ENCODE measurements at regions not wholly inside any gene's neighbourhood (a gene's known extent, or its start where the extent isn't known, plus 50 kb on each side); places are given as distances from the start of the nearest gene placed in this dataset.

DNA sequence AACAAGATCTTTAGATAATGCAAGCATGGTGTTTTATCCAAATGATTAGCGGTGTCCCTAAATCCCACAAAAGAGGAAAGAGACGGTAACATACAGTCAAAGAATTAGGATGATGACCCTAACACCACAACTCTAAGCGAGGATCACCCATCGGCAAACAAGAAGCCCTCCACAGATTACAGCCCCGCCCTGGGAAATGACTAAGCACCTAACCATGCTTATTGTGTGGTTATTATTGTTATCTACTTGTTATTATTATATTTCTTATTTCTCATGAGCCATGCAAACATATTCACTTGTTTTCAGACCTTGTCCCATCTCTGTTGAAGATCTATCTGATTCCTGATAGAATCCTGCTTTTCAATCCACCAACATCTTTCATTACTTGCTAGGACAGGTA, 651.3 kb downstream of the NYAP2 start:
- WGBS, 3 donors, result 87 to 91% (median 90%) methylated on average over 5 of the region's 5 CpGs
- H3K27ac ChIP-seq (ENCODE audit: low read depth, low read length), result no peak overlapping the region

DNA sequence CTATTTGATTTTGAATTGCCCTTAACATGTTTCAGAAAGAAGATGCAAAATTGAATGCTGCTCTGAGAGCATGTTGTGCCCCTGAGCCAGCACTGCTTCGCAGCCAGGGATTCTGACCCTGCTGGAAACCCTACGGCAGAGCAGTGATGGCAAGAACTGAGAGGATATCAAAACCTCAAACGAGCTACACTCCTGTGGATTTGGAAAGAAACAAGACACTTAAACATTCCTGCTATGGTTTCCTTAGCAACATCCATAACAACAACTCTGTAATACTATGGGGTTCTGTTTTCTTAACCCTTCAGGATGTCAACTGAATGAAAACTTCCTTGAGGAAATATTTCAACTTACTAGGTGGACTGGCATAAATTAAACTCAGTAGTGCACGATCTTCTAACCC, 649.1 kb downstream of the NYAP2 start:
- no peak overlapping the region for H3K27ac ChIP-seq (ENCODE audit: low read depth, low read length)
- 26 to 36% (median 34%) methylated on average over 4 of the region's 4 CpGs for WGBS, 3 donors

DNA sequence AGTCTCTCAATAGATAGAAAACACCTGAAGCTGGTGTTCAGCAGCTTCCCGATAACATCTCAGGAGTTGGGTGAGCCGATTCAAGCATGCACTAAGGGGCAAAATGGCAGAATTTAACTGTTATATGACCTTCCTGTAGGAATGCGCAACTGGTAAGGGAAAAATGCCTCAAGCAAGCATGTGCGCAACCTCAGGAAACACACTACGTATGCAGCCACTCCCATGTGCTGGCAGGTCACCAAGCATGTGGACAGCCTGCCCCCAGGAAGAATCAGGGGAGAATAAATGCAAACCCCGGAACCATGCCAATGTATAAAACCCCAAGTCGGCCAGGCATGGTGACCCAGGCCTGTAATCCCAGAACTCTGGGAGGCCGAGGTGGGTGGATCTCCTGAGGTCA, 645.6 kb downstream of the NYAP2 start:
- H3K27ac ChIP-seq (ENCODE audit: low read depth, low read length), result no peak overlapping the region
- WGBS, 3 donors, result 88 to 92% (median 91%) methylated on average over 8 of the region's 8 CpGs

DNA sequence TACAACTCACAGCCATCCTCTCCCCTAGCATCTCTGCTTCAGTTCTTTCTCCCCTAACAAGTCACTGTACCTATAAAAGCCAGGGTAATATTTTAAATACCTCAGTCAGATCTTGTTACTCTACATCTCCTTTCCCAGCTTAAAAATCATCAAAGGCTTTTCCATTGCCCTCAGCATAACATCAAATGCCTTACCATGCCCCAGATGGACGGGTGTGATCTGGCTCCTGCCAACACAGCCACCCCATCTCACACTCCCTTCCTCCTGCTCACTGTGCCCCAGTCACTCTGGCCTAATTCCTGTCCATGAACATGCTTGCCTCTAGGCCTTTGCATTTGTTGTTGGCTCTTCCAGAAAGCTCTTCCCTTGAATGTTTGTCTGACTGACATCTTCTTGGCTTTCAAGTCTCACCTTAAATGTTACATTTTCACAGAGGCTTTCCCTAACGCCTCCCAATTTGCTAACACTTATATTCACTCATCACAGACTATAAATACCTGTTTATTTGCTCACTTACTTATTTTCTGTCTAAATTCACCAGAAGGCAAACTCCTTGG, 640.9 kb downstream of the NYAP2 start:
- no peak overlapping the region for H3K27ac ChIP-seq (ENCODE audit: low read depth, low read length)
- WGBS, 3 donors, result 66 to 81% (median 74%) methylated on average over 2 of the region's 2 CpGs

DNA sequence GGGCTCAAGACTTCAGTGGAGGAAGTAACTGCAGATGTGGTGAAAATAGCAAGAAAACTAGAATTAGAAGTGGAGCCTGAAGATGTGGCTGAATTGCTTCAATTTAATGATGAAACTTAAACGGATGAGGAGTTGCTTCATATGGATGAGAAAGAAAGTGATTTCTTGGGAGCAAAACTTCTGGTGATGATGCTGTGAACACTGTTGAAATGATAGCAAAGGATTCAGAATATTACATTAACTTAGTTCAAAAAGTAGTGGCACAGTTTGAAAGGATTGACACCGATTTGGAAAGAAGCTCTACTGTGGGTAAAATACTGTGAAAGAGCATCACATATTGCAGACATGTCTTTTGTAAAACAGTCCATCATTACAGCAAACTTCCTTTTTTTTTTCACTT, 638.0 kb downstream of the NYAP2 start:
- WGBS, 3 donors, result 52 to 81% (median 76%) methylated on average over 2 of the region's 2 CpGs
- H3K27ac ChIP-seq (ENCODE audit: low read depth, low read length), result no peak overlapping the region

DNA sequence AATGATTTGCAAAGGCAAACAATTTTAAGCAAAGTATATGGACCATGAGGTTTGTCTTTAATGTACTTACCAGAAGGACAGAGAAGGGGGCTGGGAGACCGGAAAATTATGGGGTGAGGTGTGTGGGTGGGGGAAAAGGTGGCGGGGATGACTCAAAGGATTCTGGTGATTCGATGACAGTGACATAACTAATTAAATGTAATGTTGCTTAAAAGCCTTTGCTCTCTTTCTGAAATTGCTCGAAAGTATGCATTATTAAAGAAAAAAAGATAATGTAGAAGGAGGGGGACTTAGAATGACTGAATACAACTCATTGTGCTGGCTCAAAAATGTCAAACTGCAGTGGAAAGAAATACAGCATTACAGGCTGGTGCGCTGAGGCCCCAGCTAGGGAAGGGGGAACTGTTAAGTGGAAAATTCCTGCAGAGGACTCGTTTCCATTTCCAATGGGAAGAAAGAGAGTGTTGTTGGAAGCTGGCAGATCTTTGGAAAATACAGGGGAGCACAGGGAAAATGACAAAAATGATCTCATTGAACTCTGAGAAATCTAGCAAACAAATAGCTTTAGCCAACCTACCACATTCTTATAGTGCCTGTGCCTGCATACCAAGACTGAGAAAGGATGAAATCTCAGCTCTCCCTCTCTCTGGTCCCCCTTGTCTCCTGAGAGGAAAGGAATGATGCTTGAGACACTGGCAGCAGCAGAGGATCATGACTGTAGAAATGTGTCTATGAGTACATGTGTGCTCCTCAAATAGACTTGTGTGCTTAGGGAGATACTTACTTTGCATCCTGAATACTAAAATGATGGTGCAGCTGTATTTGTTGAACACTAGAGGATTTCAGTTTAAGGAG, 632.4 kb downstream of the NYAP2 start:
- WGBS, 3 donors, result 5 to 13% (median 10%) methylated on average over 6 of the region's 6 CpGs
- H3K27ac ChIP-seq (ENCODE audit: low read depth, low read length), result no peak overlapping the region

DNA sequence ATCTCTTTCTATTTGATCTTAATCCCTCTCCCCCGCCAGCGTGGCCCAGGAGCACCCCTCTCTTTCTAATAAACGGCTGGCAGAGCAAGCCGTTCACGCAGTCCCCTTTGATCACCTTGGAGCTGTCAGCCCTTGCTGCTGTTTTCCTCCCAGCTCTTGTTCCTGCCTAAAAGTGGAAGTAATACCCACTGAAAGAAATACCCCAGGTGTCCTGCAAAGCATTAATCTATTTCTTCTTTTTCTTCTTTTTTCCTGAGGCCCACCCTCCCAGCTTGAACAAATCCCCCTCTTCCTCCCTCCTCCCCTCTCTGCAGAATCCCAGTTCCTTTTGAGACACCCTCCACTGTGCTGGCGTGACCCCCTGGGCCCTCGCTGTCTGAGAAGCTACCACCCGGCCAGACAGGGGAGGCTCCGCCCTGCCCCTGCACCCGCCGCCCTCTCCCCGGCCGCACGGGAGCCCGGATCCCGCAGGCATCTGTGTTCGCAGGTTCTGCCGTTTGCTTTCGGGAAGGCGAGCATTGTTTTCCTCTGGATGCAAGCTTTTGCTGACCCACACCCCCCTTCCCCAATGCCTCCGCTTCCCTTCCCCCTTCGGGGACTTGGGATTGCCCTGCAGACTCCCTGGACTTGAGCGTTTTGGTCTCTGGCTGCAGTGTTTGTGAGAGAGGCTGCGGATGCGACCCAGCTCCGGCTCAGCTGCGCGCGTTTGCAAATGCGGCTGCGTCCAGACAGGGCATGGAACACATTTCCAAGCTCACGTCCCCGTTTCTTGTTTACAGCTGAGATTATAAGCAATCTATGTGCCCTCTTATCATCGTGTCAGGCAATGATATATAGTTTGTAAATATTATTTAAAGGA, 631.5 kb downstream of the NYAP2 start:
- no peak overlapping the region for H3K27ac ChIP-seq (ENCODE audit: low read depth, low read length)
- 2 to 5% (median 2%) methylated on average over 34 of the region's 34 CpGs for WGBS, 3 donors

DNA sequence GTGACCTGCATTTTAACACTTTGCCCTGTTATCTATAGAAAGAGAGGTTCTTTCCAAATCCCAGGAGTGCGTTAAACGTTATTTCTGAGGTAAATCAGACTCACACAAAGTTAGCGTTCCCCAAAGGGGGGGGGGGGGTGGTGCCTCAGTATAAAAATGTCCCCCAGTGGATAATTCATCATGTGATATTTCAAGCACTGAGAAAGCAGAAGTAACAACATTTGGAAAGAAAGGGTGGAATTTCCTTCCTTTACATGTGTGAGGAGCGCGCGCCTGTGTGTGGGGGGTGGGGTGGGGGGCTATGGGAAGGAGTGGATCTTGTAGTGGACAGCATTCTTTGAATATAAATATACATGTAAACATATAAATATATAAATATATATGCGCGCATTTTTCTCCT, 630.9 kb downstream of the NYAP2 start:
- H3K27ac ChIP-seq (ENCODE audit: low read depth, low read length), result no peak overlapping the region
- 23 to 38% (median 27%) methylated on average over 8 of the region's 8 CpGs for WGBS, 3 donors

DNA sequence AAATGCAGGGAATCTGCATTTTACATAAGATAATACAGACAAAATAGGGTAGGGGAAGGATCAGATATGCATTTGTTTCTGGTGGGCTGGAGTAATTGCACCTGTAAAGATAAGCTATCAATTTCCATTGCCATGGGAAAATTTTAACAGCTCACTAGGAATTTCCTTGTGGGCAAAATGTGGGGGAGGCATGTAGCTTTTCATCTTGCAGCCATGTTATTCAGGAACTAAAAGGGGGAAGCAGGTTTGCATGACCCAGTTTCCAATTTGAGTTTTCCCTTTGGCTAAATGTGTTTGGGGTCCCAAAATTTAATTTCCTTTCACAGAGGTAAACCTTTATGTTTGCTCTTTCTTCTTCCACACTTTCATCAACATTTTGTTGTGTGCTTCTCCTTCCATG, 624.4 kb downstream of the NYAP2 start:
- H3K27ac ChIP-seq (ENCODE audit: low read depth, low read length), result no peak overlapping the region

DNA sequence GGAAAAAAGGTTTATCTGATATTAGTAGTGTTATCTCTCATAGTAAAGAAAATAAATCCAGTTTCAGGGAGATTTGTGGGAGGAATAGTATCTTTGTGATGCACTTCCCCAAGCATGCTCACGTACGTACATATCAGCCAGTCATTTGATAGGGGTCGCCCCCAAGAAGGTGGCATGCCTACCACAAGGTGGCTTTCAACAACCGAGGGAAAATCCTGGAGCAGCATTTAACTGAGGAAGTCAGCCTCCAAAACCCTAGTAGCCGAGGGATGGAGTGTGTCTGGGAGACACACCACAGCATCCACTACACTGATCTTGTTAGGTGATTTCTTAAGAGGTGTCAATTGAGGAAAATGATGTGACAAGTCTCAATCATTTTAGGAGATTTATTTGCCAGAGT, 623.9 kb downstream of the NYAP2 start:
- no peak overlapping the region for H3K27ac ChIP-seq (ENCODE audit: low read depth, low read length)
- WGBS, 3 donors, result 56 to 66% (median 60%) methylated on average over 5 of the region's 5 CpGs

DNA sequence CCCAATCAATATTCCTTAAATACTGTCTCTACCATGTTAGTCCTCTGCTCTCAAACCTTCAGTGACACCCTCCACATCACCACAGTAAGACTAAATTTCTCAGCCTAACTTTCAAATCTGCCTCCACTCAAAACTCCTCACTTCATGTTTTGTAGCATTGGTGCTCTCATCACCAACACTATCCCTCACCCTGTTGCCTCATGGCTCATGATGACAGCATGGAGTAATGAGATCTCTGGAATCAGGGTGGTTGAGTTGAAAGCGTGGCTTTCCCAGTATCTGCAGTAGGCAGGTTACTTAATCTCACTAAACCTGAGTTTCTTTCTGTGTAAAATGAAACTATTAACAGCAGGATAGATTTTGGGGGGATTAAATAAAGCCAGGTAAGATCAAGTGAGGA, 621.4 kb downstream of the NYAP2 start:
- 81 to 92% (median 90%) methylated on average over 1 of the region's 1 CpG for WGBS, 3 donors
- no peak overlapping the region for H3K27ac ChIP-seq (ENCODE audit: low read depth, low read length)

DNA sequence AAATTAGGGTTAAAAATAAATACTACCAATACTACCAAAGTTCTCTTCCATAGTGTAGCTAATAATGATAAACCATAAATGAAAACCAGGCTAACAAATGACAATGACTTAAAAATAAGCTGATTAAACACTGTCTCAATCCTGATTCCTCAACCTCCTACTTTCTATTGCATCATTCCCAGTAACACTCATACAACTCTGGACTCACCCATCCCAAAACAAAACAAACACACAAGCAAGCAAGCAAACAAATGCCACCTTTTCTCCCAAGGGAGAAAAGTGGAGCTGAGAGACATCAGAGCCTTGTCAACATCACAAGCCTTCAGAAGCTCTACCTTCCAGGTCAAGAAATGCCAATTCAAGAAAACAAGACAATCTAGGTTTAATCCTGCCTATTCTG, 620.7 kb downstream of the NYAP2 start:
- no peak overlapping the region for H3K27ac ChIP-seq (ENCODE audit: low read depth, low read length)

DNA sequence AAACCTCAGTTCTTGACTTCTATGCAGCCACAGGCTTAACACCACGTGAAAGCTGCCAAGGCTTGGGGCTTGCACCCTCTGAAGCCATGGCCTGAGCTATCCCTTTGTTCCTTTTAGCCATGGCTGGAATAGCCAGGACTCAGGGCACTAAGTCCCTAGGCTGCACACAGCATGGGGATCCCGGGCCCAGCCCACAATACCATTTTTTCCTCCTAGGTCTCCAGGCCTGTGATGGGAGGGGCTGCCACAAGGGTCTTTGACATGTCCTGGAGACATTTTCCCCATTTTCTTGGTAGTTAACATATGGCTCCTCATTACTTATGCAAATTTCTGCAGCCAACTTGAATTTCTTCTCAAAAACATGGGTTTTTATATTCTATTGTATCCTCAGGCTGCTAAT, 619.1 kb downstream of the NYAP2 start:
- 80 to 87% (median 83%) methylated on average over 2 of the region's 2 CpGs for WGBS, 3 donors
- H3K27ac ChIP-seq (ENCODE audit: low read depth, low read length), result no peak overlapping the region

DNA sequence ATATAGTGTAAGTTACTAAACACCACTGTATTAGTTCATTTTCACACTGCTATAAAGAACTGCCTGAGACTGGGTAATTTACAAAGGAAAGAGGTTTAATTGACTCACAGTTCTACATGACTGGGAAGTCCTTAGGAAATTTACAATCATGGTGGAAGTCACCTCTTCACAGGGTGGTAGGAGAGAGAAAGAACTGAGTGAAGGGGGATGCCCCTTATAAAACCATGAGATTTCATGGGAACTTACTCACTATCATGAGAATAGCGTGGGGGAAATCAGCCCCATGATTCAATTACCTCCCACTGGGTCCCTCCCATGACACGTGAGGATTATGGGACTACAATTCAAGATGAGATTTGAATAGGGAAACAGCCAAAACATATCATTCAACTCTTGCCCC, 618.0 kb downstream of the NYAP2 start:
- WGBS, 3 donors, result 72 to 86% (median 81%) methylated on average over 2 of the region's 2 CpGs

DNA sequence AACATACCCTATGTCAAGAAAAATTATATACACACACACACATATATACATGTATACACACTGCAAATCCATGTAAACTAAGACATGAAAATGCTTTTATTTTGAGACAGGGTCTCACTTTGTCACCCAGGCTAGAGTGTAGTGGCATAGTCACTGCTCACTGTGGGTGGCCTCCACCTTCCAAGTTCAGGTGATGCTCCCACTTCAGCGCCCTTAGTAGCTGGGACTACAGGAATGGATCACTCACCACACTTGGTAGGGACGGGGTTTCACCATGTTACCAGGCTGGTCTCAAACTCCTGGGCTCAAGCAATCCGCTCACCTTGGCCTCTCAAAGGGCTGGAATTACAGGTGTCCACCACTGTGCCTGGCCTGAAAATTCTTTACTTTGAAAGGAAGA, 617.6 kb downstream of the NYAP2 start:
- 88 to 93% (median 90%) methylated on average over 3 of the region's 3 CpGs for WGBS, 3 donors
- H3K27ac ChIP-seq (ENCODE audit: low read depth, low read length), result no peak overlapping the region

More for the DNA sequence above, 618.0 kb downstream of the NYAP2 start:
- no peak overlapping the region for H3K27ac ChIP-seq (ENCODE audit: low read depth, low read length)

DNA sequence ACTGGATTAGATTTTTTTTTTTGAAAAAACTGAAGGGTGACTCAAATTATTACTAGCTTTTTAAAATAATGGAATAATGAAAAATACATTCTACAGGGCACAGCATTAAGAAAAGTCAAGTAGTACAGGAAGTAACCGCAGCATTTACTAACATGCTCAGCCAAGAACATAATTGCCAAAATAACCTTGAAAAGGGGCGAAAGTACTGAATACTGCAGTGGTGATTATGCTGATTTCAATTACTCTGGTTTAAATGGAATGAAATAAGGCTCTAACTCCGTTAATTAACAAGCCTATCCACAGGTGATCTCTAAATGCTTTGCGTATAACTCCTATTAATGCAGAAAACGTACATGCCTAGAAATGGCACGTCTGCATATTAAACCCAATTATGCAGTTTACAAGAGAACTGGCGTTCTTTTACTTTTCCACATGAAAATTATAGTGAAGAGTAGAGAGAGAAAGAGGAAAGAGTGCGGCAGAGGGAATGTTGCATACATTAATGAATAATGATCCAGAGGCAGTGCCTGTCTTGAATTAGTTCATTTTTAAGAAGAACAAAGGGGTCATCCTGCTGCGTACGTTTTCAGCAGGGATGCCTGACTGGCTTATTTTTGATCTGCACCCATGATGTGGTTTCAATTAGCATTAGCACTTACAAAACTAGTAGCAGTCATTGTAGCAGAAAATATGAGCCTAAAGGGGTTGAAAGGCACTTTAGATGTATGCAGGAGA, 612.4 kb downstream of the NYAP2 start:
- 75 to 89% (median 84%) methylated on average over 10 of the region's 10 CpGs for WGBS, 3 donors
- H3K27ac ChIP-seq (ENCODE audit: low read depth, low read length), result no peak overlapping the region

DNA sequence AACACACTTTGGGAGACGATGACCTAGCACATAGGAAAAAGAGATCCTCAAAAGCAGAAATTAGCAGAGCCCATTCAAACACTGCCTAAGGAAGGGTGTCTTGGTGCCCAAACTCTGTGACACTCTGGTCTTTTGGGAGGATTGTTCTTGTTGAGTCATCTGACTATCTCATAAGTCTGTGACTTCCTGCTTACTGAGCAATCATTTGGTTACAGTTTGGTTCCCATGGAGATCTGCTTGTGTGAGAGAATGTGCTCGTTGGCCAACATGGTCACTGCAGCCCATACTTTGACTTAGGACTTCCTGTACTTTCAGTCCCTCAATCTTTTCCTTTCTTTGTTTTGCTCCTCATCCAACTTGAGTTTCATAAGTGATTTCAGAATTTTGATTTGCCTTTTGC, 602.9 kb downstream of the NYAP2 start:
- WGBS, 3 donors, result 42 to 54% (median 48%) methylated on average over 2 of the region's 2 CpGs
- H3K27ac ChIP-seq (ENCODE audit: low read depth, low read length), result no peak overlapping the region

DNA sequence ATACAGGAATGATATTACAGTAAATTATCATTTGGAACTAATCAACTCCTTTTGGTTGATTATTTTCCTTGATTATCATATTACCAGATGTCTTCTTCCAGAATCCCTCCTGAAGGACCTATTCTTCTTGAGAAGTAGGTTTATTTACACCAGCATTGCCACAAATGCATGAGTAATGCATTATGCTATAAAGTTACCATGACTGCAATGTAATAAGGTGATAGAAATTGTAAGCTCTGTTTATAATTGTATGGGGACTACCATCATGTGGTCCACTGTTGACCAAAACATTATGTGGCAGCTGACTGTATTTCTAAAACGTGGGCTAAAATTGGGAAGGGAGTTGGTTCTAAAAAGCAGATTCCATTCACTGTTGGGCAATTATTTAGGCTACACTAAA, 602.2 kb downstream of the NYAP2 start:
- no peak overlapping the region for H3K27ac ChIP-seq (ENCODE audit: low read depth, low read length)

DNA sequence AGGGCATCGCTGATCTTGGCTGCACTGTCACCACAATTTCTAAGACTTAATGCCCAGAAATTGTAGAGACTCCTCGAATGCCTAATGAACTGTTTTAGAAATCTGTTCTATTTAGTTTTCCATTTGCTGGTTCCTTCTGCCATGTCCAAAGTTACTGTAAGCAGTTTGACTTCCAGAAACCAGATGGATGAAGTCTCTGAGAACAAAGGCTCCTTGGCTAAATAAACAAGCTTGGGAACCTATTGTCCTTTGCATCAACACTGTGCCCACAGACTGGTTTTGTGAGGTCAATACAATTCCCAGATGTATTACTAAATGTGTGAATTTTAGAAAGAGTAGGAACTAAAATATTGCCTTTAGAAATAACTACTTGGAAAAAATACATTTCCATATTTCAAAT, 600.2 kb downstream of the NYAP2 start:
- 76 to 85% (median 84%) methylated on average over 2 of the region's 2 CpGs for WGBS, 3 donors
- no peak overlapping the region for H3K27ac ChIP-seq (ENCODE audit: low read depth, low read length)

More for the DNA sequence above, 602.2 kb downstream of the NYAP2 start:
- WGBS, 3 donors, result 64 to 72% (median 65%) methylated on average over 1 of the region's 1 CpG

Data from adipose tissue (tissue), 3 donors.